Astrocyte (in vitro differentiated cells and primary cell): ENCODE measurements at regions not wholly inside any gene's neighbourhood (a gene's known extent, or its start where the extent isn't known, plus 50 kb on each side); places are given as distances from the start of the nearest gene placed in this dataset.

Experiments used
- CTCF ChIP-seq: IDR thresholded peaks from 2 replicates; pipeline ENCODE4 v1.5.1; 2011; ENCODE audit warnings: low read depth, mild to moderate bottlenecking, inconsistent platforms, low read length, moderate library complexity; ENCODE audit not compliant: insufficient read depth
- EZH2 ChIP-seq: IDR thresholded peaks from 2 replicates; pipeline ENCODE4 v1.6.1; 2012; ENCODE audit warnings: mild to moderate bottlenecking, low read length, inconsistent platforms; ENCODE audit not compliant: insufficient read depth

GRCh38 chr2:163441603-163442002, 294.2 kb downstream of the FIGN start:
- TF ChIP-seq CTCF = no peak
- TF ChIP-seq EZH2 = no peak
